ENCODE measurements at regions not wholly inside any gene's neighbourhood (a gene's known extent, or its start where the extent isn't known, plus 50 kb on each side); places are given as distances from the start of the nearest gene placed in this dataset.

DNA sequence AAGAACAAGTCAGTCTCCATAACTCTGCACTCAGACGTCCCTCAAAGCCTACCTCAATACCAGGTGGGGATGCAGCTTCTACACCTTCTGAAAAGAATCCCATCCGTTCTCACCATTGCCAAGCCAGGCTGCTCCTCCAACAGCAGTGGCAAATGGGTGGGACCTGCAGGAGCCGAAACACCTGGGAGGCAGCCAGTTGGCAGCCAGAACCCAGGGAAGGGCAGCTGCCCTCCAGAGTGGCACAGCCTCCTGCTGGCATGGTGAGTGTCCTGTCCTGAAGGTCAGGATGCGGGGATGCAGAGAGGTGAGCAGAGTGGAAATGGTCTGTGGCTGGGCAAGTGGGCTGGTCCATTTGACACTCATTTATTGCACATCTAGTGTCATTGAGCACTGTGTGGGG lies 210.6 kb upstream of the CDH4 start:
- DNase-seq: no peak

DNA sequence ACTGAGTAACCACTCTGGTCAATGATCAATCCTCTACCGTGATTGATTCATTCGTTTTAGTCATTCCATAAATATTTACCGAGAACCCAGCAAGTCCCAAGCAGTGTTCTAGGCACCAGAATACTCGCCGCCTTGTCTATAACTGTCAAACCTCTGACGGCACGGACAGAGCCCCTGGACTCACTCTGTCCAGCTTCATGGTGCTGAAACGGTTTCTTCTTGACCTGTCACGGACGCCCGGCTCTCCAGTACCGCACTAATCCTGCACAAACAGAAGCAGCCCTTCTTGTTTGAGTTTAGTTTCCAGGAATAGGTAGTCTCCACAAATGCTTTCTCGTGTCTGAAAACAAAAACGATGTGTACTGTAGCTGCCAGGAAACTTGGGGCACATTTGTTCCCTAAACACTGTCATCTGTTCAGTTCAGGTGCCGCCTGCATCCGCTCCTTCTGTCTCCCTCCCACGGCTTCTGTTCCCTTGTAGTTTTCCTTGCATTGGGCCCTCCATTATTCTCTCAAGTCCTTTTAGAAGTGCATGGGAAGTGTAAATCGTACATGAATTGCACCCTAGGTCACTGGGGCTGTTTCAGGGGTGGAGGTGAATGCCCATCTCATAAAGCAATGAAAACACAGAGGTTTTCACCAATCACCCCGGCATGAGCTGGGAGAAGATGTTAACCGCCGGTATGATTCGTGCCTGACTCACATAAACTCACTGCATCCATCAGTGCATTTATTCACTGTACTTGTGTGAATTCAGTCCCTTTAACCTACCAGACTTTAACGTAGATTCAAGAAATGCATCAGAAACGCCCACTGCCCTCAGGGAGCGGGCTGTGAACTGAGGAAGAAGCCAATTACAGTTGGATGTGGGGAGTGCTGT lies 209.3 kb upstream of the CDH4 start:
- no peak for DNase-seq

DNA sequence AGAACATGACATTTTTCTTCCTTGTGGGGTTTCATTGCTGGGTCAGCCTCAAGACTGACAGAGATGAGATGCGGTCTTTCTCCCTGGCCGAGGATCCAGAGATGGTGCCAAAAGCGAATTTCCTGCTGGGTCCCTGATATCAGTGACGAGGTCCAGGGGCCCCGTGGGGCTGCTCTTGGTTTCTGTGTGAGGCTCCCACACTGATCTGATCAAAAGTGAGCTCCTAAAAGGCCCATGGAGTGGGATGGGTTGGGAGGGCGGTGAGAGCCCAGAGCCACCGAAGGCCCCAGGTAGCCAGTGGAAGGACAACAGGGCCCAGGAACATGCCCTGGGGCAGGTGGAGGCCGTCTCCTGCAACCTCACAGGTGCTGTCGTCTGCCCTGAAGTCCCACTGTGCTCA lies 208.4 kb upstream of the CDH4 start:
- DNase-seq: no peak

DNA sequence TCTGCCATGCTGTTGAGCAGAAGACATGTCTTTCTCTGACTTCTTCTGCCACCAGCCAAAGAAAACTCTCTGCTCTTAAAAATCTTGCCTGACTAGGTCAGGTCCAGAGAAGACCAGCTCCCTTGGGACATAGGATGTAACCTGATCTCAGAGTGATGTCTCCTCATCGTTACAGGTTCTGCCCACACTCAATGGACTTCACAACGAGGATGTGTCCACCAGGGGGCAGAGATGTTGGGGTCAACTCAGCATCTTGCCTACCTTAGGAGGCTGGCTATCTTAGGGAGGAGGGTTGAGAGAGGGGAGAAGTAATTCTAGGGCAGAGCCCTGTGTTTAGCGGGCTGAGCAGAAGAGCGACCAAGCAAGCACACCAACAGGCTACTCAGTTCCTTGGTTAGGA lies 207.6 kb upstream of the CDH4 start:
- no peak for DNase-seq

DNA sequence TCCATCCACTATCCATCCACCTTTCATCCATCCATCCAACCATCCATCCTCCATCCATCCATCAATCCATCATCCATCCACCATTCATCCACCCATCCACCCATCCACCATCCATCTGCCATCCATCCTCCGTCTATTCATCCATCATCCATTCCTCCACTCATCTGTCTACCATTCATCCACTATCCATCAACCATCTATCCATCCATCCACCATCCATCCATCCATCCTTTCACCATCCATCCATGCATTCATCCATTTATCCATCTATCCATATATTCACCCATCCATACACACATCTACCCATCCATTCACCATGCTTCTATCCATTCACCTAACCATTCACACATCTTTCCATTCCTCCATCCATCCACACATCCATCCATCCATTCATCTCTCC lies 207.0 kb upstream of the CDH4 start:
- DNase-seq: no peak

DNA sequence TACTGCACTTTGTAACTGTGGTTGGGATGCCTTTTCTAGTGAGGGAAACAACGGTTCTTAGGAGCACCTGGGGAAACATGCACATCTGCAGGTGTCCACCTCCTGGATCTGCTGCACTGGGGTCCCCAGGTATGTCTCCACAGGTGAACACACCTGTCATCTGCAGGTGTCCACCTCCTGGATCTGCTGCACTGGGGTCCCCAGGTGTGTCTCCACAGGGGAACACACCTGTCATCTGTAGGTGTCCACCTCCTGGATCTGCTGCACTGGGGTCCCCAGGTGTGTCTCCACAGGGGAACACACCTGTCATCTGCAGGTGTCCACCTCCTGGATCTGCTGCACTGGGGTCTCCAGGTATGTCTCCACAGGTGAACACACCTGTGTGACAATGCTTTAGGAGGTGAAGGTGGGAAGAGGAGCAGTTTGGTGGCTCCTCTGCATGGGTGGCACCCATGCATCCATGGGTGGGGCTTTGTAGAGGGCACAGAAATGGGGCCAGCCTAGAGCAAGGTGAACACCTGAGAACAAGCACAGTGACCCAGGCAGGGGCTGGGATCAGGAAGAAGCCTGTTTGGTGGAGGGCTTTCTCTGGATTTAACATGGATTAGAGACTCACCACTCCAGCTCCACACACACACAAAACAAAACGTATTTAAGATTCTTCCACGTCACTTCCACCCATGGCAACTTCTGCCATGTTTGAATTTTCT lies 206.0 kb upstream of the CDH4 start:
- DNase-seq: no peak

DNA sequence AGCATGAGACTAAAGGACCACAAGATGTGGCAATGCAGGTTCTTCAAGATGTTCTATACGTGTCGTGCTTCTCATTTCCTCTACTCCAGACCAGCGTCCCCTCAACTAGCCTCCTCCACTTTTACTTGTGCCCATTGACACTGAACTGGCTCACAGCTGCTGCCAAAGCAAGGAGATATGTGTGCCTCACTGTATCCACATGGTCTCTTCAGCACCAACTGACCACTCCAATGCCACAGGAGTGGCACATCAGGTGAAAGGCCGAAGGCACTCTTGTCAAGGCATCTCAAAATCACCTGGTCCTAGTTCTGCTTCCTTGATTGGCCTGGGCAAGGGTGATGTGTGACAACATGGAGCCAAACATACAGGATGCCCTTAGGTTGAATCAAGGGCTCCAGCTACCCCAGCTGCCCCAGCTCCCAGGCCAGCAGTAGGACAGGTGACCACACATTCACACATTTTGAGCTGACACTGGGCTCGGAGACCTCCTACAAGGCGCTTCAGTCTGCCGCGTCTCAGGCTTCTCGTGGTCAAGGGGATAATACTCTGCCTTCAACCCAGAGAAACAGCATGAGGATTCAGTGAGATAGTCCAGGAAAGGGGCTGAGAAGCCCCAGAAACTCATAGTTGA lies 205.2 kb upstream of the CDH4 start:
- DNase-seq: no peak

DNA sequence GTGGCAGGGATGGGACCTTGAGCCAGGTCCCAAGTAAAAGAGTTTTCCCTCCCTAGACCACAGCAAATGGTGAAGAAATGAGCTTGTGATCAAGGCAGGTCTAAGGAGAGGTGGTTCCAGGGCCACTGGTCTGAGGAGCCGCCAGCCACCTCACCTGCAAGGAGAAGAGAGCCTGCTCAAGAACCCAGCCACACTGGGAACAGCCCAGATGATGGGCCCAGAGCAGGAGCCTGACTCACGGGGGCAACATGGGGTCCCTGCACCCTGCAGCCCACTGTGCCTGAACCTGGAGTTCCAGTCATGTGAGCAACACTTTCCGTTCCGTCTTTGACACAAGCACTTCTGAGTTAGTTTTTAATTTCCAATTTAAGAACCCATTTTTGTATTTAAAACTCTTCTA lies 204.5 kb upstream of the CDH4 start:
- no peak for DNase-seq

DNA sequence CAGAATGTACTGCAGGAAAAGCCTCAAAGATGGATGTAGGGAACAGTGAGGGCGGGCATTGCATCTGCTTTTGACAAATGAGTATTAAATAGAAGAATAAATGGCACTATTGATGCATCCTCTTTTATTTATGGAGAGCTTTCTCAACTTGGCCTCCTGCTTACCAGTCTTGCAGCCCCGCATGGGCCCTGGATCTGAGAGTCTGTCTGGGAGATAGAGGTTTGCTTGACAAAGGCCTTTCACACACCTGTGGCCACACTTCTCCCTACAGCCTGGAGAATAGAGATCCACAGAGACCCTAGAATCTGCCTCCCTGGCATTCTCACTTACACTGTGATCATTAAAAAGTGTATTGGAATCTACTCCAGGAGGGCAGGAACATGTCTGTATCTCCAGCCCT lies 203.8 kb upstream of the CDH4 start:
- DNase-seq: no peak

DNA sequence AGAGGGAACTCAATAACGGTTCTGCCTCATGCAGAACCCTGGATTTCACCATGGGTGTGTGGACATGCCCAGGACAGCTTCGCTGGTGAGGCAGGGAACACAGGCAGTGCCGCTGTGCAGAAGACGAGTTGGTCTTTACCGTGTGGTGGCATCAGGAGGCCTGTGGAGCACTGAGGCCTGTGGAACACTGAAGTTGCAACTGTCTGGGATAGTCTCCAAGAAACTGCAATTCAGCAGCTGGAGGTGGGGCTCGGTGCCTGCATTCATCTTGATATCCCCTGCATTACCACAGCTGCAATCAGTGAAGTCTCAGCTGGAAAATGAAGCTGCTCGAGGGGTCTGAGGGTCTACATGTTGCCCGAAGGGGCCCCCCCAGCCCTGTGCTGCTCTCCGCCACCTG lies 202.4 kb upstream of the CDH4 start:
- DNase-seq: no peak

DNA sequence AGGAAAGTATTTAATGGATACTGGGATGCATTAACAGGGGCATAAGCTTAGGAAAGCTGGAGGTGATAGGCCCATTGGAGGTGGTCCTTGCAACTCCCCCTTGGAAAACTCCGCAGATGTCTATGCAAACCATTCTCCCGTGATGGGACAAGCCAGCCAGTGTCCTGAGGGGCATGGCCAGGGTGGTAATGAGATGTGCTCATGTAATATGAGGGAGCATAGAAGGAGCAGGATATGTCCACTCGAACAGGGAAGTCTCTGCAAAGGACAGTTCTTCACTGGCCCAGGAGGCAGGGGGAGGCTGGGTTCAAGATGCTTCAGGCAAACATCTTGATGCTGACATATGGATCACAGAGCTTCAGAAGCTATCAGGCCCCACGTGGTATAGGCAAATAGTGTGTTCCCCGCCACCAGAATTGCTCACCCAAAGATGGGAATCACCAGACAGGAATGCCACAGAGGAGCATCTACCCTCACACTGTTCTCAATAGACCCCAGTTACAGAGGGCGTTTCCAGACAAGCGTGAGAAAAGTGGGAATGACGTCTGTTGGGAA lies 201.6 kb upstream of the CDH4 start:
- no peak for DNase-seq

DNA sequence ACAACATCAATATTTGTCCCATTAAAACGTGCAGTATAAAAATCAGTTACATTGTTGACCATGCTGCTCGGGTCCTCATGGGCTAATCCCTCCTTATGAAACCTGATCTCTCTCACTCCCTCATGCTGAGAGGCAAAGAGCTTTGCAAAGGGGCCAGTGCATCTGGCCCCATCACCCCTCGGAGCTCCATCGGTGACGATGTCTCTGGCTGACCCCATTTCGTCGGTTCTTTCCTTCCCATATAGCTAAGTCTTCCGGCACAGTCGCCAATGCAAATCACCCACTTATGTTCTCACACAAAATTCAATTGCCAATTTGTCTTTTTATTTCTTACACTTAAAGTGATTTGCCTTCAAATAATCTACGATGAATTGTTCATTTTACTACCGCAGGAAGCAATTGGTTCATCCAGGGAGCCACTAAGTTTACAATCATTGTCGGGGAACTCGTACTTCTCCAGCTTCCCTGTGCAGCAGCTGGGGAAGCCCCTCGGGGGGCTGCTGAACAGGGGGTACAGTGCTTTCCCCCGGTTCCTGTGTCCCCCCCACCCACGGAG lies 199.8 kb upstream of the CDH4 start:
- no peak for DNase-seq

DNA sequence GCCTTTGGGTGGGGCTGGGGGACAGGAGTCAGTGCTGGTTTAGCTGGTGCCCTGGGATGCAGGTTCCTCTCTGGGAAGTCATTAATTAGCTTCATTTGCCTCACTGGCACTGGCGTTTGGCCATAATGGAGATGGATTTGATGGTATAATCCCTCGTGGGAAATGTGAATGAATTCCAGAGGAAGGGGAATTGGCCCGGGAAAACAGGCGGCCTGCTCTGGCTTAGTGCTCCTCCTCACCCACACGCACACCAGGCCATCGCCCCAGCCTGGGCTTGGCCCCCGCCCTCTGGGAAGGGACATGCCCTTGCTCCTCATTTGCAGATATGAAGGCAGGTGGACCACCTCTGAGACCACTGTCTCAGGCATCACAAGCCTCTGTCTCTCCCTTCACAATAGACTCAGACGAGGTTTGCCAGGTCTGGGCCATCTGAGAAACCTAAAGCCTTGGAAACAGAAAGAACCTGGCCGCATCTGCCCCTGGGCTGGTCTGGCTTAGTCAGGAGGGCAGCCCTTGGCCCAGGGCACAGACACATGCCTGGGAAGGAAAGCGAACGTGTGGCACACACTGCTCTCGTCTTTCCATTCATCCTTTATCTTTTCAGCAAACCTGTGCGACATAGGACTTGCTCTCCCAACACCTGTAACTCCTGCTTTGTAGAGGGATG lies 199.2 kb upstream of the CDH4 start:
- DNase-seq: no peak

DNA sequence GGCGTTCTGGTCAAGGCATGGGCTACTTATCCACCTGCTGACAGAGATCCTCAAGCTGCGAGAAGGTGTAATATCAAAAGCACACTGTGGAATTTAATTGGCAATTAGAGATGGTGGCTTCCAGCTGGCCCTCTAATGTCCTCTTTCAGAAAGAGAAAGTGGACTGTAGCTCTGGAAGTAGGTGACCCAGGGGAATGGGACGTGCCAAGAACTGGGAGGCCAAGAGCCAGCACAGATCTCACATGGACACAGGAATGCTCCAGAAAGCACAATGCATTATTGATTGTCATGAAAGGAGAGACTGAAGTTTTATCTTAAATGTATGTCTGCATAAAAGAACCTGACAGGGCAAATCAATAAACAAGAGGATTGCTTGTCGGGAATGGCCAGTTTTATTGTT lies 198.6 kb upstream of the CDH4 start:
- no peak for DNase-seq

DNA sequence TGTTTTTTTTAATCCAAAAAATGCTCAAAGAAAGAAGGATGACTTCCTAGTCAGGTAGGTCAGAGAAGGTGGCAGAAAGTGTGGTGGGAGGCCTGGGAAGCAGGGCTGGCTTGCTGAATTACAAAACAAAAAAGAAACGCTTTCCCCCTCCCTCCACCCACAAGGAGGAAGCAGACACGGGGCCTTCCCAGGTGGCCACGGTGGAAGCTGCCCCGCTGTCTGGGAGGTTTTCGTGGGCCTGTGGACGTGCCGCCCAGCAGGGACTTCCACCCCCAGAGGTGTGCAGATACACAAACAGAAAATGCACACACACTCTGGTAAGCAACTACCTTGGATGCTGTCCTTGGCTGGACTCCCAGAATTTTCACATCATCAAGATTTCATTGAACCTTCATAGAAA lies 198.2 kb upstream of the CDH4 start:
- DNase-seq: no peak

DNA sequence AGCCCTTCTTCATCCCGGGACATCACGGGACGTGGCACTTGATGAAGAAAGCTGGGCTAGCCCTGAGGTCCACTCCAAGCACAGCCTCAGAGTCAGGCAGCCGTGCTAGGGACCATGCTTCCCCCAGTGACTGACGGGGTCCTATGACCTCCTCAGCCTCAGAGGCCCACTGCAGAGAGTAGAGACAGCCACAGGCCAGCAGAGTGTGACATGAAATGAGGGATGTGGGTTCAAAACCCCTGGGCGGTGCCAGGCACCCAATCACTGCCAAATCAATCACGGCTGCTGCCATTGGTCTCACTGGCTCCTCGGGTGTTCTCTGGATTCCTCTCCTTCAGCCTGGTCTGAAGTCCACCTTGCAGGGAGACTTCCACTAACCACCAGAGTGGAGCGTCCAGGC lies 197.7 kb upstream of the CDH4 start:
- no peak for DNase-seq

DNA sequence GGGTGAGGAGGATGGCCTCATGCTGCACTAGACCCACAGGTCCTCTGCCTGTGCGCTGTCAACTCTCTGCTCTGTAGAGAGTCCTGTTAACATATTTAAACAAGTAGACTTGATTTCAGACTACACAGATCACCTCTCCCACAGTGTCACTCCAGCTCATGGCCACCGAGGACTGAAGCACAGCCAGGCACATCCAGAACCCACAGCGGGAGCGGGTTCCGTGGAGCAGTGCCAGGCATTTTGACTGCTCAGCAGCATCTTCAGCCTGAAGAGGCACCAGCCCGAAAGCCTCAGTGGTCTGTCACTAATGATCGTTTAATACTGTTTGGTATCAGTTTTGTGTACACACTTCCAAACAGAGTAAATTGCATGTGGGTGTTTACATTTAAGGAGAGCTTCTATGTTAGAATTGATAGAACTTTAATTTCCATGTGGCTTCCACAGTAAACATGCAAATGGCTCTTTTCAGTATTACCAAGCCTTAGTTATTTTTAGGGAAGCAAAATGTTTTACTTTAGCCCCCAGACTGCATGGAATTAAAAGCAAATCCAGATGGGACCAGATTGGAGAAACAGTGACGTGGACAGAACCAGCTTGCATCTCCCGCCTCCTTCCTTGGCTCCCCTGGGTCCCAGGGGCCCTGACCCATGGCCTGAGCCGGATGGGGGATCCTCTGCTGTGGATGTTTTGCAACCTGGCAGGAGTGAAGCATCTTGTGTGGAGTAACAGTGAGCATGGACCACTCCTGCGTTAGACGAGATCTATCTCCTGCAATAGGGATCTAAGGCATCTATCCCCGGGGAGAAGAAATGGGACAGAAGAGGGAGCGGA lies 196.7 kb upstream of the CDH4 start:
- no peak for DNase-seq

DNA sequence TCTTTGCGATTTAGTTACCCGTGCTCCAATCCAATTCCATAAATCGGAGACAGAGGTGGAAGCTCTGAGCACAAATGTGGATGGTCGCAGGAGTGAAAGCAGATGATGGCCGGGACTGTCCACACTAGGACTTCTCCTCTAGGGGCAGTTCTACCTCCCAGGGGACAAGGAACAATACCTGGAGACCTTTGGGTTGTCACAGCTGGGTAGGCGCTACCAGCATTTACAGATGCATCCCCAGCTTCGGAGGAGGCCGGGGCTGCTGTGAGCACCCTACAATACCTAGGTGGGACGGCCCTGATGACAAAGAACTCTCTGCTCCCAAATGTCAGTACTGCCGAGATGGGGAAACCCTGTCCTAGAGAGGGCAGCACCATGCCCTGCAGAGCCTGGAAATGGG lies 195.9 kb upstream of the CDH4 start:
- no peak for DNase-seq

DNA sequence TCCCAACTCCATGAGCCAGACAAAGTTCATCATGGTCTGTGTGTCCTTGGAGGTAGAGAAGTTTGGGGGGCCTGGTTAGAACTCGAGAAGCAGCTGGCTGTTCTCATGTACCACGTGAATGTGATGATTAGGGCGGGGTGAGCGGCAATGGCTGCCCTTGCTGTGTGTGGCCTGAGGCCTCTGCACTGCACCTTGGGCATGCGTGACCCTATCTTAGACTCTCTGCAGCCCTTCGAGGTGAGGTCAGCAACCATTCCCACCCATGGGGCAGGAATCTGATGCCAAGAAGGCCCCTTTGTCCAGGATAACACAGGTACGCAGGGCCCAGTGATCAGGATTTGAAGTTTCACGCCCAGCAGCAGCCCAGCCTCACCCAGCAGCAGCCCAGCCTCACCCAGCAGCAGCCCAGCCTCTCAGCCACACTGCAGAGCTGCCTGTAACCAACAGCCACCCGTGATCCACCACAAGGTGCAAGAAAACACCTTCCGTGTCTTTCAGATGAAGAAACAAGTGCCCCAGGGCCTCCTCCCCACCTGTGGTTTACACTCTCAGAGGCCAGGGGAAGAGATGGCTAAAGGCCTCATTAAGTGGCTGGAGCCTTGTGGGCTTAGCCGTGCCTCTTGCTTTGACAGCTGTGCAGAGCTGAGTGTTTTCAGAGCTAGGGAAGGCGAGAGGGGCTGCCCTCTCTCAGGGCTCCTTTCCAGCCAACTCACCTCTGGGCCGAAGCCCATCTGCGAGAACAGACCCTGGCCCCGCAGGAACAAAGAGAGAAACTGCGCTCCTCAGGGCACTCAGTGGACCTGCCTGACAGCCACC lies 195.2 kb upstream of the CDH4 start:
- DNase-seq: no peak

DNA sequence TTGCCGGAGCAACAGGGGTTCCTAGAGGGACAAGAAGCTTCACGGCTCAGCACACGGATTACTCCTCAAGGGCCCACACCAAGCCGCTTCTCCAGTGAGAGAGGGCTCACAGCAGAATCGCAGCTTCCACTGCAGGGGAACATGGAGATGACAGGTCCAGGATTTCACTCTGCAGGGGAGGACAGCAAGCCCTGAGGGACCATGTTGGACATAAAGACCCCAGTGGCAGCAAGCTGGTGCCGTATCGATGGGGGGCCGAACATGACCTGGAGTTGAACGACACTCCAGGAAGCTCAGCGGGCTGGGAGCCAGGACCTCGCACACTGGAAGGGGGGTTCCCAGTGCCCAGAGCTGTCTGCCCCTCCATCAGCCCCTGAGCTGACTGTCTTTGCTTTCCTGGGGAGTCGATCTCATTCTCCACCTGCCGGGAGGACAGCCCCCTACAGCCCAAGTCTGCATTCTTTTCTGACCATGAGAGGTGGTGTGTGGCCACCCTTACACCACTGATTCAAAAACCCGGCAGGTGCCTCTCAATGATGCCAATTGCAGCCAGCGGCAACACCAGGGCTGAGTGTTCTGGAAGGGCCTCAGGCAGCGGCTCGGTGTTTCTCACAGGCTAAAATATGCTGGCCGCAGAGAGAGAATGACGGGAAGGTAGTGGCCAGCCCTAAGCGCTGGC lies 194.5 kb upstream of the CDH4 start:
- no peak for DNase-seq
